PFSK-1 (cell line): ENCODE measurements at regions not wholly inside any gene's neighbourhood (a gene's known extent, or its start where the extent isn't known, plus 50 kb on each side); places are given as distances from the start of the nearest gene placed in this dataset.

ENCODE experiments used
- FOXP2 ChIP-seq: optimal IDR thresholded peaks from 2 replicates; pipeline ENCODE3; 2011; ENCODE audit warnings: borderline replicate concordance, control low read depth, inconsistent platforms; ENCODE audit not compliant: insufficient read depth; ENCODE audit errors: extremely low read length, extremely low read depth
- POLR2AphosphoS5 ChIP-seq: IDR thresholded peaks from 2 replicates; pipeline ENCODE4 v1.6.1; 2012; ENCODE audit warnings: low read depth, mild to moderate bottlenecking, control low read depth, low read length, moderate library complexity
- SIN3A ChIP-seq: IDR thresholded peaks from 2 replicates; pipeline ENCODE4 v1.6.1; 2012; ENCODE audit warnings: mild to moderate bottlenecking, low read length, moderate library complexity, borderline replicate concordance; ENCODE audit not compliant: insufficient read depth
- TAF1 ChIP-seq: IDR thresholded peaks from 2 replicates; pipeline ENCODE4 v1.6.1; 2012; ENCODE audit warnings: low read length, control low read depth, borderline replicate concordance; ENCODE audit not compliant: insufficient read depth
- TF ChIP-seq, protein P1 (sequence below), 2 experiments: IDR thresholded peaks; 2 replicates each; pipeline versions ENCODE4 v1.6.1 to v1.8.0; 2011 to 2012; ENCODE audit warnings: low read depth in 2 of 2, low read length in 2 of 2, control low read depth in 1 of 2, inconsistent platforms in 1 of 2, mild to moderate bottlenecking in 1 of 2, moderate library complexity in 1 of 2; ENCODE audit not compliant: insufficient read depth in 1 of 2

GRCh38 chr4:126520731-126521130, 1112.0 kb upstream of the INTU start:
- TF ChIP-seq TAF1 (no peak), FOXP2 (no peak), SIN3A (no peak), POLR2AphosphoS5 (no peak)
- TF ChIP-seq, protein P1, sequence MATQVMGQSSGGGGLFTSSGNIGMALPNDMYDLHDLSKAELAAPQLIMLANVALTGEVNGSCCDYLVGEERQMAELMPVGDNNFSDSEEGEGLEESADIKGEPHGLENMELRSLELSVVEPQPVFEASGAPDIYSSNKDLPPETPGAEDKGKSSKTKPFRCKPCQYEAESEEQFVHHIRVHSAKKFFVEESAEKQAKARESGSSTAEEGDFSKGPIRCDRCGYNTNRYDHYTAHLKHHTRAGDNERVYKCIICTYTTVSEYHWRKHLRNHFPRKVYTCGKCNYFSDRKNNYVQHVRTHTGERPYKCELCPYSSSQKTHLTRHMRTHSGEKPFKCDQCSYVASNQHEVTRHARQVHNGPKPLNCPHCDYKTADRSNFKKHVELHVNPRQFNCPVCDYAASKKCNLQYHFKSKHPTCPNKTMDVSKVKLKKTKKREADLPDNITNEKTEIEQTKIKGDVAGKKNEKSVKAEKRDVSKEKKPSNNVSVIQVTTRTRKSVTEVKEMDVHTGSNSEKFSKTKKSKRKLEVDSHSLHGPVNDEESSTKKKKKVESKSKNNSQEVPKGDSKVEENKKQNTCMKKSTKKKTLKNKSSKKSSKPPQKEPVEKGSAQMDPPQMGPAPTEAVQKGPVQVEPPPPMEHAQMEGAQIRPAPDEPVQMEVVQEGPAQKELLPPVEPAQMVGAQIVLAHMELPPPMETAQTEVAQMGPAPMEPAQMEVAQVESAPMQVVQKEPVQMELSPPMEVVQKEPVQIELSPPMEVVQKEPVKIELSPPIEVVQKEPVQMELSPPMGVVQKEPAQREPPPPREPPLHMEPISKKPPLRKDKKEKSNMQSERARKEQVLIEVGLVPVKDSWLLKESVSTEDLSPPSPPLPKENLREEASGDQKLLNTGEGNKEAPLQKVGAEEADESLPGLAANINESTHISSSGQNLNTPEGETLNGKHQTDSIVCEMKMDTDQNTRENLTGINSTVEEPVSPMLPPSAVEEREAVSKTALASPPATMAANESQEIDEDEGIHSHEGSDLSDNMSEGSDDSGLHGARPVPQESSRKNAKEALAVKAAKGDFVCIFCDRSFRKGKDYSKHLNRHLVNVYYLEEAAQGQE (IDR thresholded peaks at IDR 0.05; ENCODE audit: insufficient read depth in 1 of 2, low read depth in 2 of 2, low read length in 2 of 2), result no peak

DNA sequence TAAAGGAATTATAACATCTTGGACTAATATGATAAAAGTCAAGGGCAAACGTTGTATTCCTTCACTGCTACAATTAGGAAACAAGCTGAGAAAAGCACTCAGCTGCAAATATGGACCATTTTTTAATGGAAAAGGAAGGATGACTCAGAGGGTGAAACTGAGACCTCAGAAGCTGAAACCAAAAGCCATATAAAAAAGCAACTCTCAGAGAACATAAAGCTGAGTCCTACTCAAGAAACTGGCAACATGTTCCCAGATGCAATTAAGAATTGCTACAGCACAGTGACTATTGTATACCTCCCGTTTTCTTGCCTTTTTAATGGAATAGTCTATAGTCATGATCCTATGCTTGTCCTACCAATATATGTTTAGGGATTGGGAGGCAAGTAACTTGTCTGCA, 1106.4 kb upstream of the INTU start:
- TF ChIP-seq, protein P1 (IDR thresholded peaks at IDR 0.05; ENCODE audit: insufficient read depth in 1 of 2, low read depth in 2 of 2, low read length in 2 of 2), result no peak

DNA sequence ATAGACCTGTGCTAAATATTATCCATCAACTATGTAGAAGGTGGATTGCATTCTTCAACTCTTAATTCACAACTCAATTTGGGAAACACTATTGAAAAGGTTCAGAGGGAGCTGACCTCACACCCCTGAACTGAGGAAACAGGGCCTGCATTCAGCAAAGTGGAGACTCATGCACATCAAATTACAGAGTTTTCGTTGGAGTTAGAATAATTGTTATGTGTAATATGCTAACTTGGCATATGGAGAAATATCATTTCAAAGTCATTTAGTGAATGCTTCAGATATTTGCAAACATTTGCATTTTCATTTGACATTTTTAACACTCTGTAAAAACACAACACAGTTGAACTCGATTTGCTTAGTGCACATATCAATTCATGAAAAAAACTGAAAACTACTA, 1102.8 kb upstream of the INTU start:
- TF ChIP-seq POLR2AphosphoS5 (no peak), FOXP2 (no peak), TAF1 (no peak), SIN3A (no peak)
- TF ChIP-seq, protein P1 (IDR thresholded peaks at IDR 0.05; ENCODE audit: insufficient read depth in 1 of 2, low read depth in 2 of 2, low read length in 2 of 2), result no peak

DNA sequence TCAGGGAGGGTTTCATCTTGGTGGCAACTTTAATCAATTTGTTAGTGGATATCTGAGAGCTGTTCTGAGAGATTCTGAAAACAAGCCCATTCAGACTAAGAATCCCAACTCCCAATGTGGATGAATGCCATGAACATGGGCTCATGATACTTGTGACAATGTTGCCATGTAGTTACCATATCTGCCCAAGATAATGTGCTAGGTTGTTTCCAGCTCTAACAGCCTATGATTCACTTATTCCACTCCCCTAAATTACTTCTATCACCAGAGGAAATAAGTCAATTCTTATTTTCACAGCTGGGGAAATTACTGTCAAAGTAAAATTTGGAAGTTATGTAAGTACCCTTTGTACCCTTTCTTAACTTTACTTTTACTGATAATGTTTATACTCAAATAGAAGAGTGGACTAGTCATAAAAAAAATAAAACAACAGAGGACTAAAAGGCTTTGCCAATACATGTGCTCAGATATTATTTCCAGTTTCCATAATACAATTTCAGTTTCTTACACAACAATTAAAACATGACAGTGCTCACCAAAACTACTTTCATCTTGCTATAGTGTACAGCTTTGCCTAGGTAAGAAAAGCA, 1101.7 kb upstream of the INTU start:
- TF ChIP-seq FOXP2 (no peak), SIN3A (no peak), TAF1 (no peak), POLR2AphosphoS5 (no peak)
- TF ChIP-seq, protein P1 (IDR thresholded peaks at IDR 0.05; ENCODE audit: insufficient read depth in 1 of 2, low read depth in 2 of 2, low read length in 2 of 2), result no peak

GRCh38 chr4:126532527-126532926, 1100.2 kb upstream of the INTU start:
- TF ChIP-seq, protein P1 (IDR thresholded peaks at IDR 0.05; ENCODE audit: insufficient read depth in 1 of 2, low read depth in 2 of 2, low read length in 2 of 2), result no peak
- TF ChIP-seq SIN3A (no peak), TAF1 (no peak), POLR2AphosphoS5 (no peak), FOXP2 (no peak)
